Stimulated activated CD4-positive, alpha-beta T cell treated with anti-CD3 and anti-CD28 coated beads, Interleukin-2, amount 100 ng/mL, for 4 hours (primary cell): ENCODE measurements at regions not wholly inside any gene's neighbourhood (a gene's known extent, or its start where the extent isn't known, plus 50 kb on each side); places are given as distances from the start of the nearest gene placed in this dataset.
"Not testable (repeated sequence)": the region's sequence is repeated elsewhere in the genome, so short reads cannot be mapped to it uniquely, and the experiment has no call there.

Experiments used
- DNase-seq: peaks from one replicate; pipeline ENCODE4 v3.0.0-alpha.2; 2020; ENCODE audit warnings: low read depth

GRCh38 chr11:69219991-69220390 is 64.3 kb downstream of the SMIM38 start:
- no peak for DNase-seq

GRCh38 chr11:69220561-69221051 is 64.9 kb downstream of the SMIM38 start:
- DNase-seq = no peak

GRCh38 chr11:69221086-69221485 is 65.4 kb downstream of the SMIM38 start:
- no peak for DNase-seq

GRCh38 chr11:69221636-69222035 is 65.9 kb downstream of the SMIM38 start:
- not testable (repeated sequence) for DNase-seq

- DNase-seq = no peak
These were observed 66.7 kb upstream of the MYEOV start for GRCh38 chr11:69227271-69227670.

GRCh38 chr11:69229511-69229910 is 64.4 kb upstream of the MYEOV start:
- no peak for DNase-seq

- DNase-seq = no peak
These were observed 63.0 kb upstream of the MYEOV start for GRCh38 chr11:69230856-69231425.

GRCh38 chr11:69231466-69232018 is 62.4 kb upstream of the MYEOV start:
- no peak for DNase-seq

GRCh38 chr11:69232821-69233743 is 60.9 kb upstream of the MYEOV start:
- no peak for DNase-seq

- DNase-seq = no peak
These were observed 60.0 kb upstream of the MYEOV start for GRCh38 chr11:69233744-69234570.

- no peak for DNase-seq
These were observed 58.9 kb upstream of the MYEOV start for GRCh38 chr11:69234740-69235710.

GRCh38 chr11:69238573-69239351 is 55.2 kb upstream of the MYEOV start:
- DNase-seq = no peak

- no peak for DNase-seq
These were observed 54.3 kb upstream of the MYEOV start for GRCh38 chr11:69239641-69240040.

GRCh38 chr11:69240332-69241074 is 53.5 kb upstream of the MYEOV start:
- DNase-seq = no peak

GRCh38 chr11:69241075-69241740 is 52.7 kb upstream of the MYEOV start:
- no peak for DNase-seq

- DNase-seq = no peak
These were observed 52.1 kb upstream of the MYEOV start for GRCh38 chr11:69241844-69242243.

- DNase-seq = no peak
These were observed 51.6 kb upstream of the MYEOV start for GRCh38 chr11:69242266-69242920.

- DNase-seq = no peak
These were observed 50.3 kb upstream of the MYEOV start for GRCh38 chr11:69243496-69244200.
